Heart left ventricle (tissue), 13 donors: ENCODE measurements at regions not wholly inside any gene's neighbourhood (a gene's known extent, or its start where the extent isn't known, plus 50 kb on each side); places are given as distances from the start of the nearest gene placed in this dataset.

Source experiments
- POLR2A ChIP-seq, 2 donors: fragments of 450-650 bp; IDR thresholded peaks; one replicate each; pipeline ENCODE4 v1.6.1; 2017; ENCODE audit warnings: antibody characterized with exemption in 2 of 2, mild to moderate bottlenecking in 2 of 2, moderate library complexity in 2 of 2
- TF ChIP-seq, protein P1 (sequence below), 12 donors: fragments of 200-600 bp; sonication (generic) in 4 of 12; IDR thresholded peaks; one replicate each; pipeline versions ENCODE4 v1.5.0 to v1.8.0; 2018 to 2022; ENCODE audit warnings: antibody characterized with exemption in 12 of 12, mild to moderate bottlenecking in 5 of 12
- donor health status: ischemic (EF 13 %, LVEDD 7.1; RV severe dilation, severe dysfunction).
- donor health status: DM: no; HTN: yes; CAD: no.
- donor health status: DM: no; HTN: no; CAD: no.
- donor health status: ischemic (EF 25% LVEDD 6.9; RV normal size, moderate dysfunction).
- donor health status: ischemic (EF 25% LVEDD 5.7; RV mildly dilated, moderate dysfunction).
- donor health status: ischemic (EF 35%, LVEDD 5.7; RV mildly dilated, moderate dysfunction).
- donor health status: nonischemic (EF 11% LVEDD 7.7; RV severe dilation, severe dysfunction).
- donor health status: DM: yes; HTN: yes; CAD: no.
- donor health status: PGD.
- donor health status: ischemic (EF 29% LVEDD 5.4; RV normal size, mild dysfunction).
- donor health status: nonischemic (EF 23%, LVEDD 6.1; RV moderate dilation, normal function).

DNA sequence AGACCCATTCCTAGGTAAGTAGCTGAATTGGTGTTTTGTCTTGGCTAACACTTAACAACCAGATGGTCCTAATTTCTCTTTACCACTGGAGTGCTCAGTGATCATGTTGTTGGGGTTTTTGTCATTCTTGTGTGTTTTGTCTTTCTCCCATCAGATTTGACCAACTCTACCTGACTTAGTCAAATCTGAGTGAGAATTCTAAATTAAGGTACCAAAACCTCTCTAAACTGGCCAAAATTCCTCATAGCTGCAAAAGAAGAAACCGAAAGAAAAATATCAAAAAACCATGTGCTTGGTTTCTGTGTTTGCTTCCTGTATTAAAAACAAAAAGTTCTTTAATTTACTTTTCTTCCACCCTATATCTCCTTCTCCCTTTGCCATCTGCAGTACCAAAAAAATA is 350.7 kb upstream of the SPHKAP start:
- TF ChIP-seq, protein P1, sequence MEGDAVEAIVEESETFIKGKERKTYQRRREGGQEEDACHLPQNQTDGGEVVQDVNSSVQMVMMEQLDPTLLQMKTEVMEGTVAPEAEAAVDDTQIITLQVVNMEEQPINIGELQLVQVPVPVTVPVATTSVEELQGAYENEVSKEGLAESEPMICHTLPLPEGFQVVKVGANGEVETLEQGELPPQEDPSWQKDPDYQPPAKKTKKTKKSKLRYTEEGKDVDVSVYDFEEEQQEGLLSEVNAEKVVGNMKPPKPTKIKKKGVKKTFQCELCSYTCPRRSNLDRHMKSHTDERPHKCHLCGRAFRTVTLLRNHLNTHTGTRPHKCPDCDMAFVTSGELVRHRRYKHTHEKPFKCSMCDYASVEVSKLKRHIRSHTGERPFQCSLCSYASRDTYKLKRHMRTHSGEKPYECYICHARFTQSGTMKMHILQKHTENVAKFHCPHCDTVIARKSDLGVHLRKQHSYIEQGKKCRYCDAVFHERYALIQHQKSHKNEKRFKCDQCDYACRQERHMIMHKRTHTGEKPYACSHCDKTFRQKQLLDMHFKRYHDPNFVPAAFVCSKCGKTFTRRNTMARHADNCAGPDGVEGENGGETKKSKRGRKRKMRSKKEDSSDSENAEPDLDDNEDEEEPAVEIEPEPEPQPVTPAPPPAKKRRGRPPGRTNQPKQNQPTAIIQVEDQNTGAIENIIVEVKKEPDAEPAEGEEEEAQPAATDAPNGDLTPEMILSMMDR (IDR thresholded peaks at IDR 0.05), result no peak
- TF ChIP-seq POLR2A (IDR thresholded peaks at IDR 0.05), result no peak
